WERI-Rb-1 (cell line): ENCODE measurements at regions not wholly inside any gene's neighbourhood (a gene's known extent, or its start where the extent isn't known, plus 50 kb on each side); places are given as distances from the start of the nearest gene placed in this dataset.

ENCODE experiments used
- DNase-seq: peaks from one replicate; pipeline ENCODE4 v3.0.0-alpha.2; 2020
- H3K27ac ChIP-seq: fragments of 250-450 bp; sonication (Bioruptor Pico); 2 replicates; pipeline ENCODE4 v1.5.1; 2020; ENCODE audit warnings: mild to moderate bottlenecking, moderate library complexity
- H3K27me3 ChIP-seq: fragments of 250-450 bp; sonication (Bioruptor Pico); 2 replicates; pipeline ENCODE4 v1.5.1; 2021; ENCODE audit warnings: mild to moderate bottlenecking, low read depth, moderate library complexity; ENCODE audit not compliant: insufficient read depth, severe bottlenecking
- H3K36me3 ChIP-seq: fragments of 250-450 bp; sonication (Bioruptor Pico); 2 replicates; pipeline ENCODE4 v1.5.1; 2020; ENCODE audit warnings: mild to moderate bottlenecking, moderate library complexity
- H3K4me3 ChIP-seq: 2 replicates; pipeline ENCODE4 v1.5.1; 2011; ENCODE audit warnings: low read depth, mild to moderate bottlenecking, control low read depth, low read length
- H3K9me3 ChIP-seq: fragments of 250-450 bp; sonication (Bioruptor Pico); 2 replicates; pipeline ENCODE4 v1.5.1; 2021; ENCODE audit warnings: mild to moderate bottlenecking, moderate library complexity; ENCODE audit not compliant: severe bottlenecking
- CTCF ChIP-seq: IDR thresholded peaks from 2 replicates; pipeline ENCODE4 v1.5.1; 2011; ENCODE audit warnings: low read depth, mild to moderate bottlenecking, control low read depth, inconsistent platforms, low read length

- no peak overlapping the region for H3K4me3 ChIP-seq
- no peak overlapping the region for H3K27ac ChIP-seq
- DNase-seq = no peak
- H3K36me3 ChIP-seq = no peaks in the 10 kb centered on the region
- no peaks in the 10 kb centered on the region for H3K9me3 ChIP-seq
- TF ChIP-seq CTCF = no peak
- no peaks in the 10 kb centered on the region for H3K27me3 ChIP-seq
These were observed 384.4 kb upstream of the PCDH9 start for GRCh38 chr13:67614579-67614978.

- no peak for DNase-seq
- H3K4me3 ChIP-seq = no peak overlapping the region
- H3K9me3 ChIP-seq = no peaks in the 10 kb centered on the region
- H3K27me3 ChIP-seq = no peaks in the 10 kb centered on the region
- TF ChIP-seq CTCF = no peak
- no peak overlapping the region for H3K27ac ChIP-seq
- no peaks in the 10 kb centered on the region for H3K36me3 ChIP-seq
These were observed 383.9 kb upstream of the PCDH9 start for GRCh38 chr13:67614013-67614412.

DNA sequence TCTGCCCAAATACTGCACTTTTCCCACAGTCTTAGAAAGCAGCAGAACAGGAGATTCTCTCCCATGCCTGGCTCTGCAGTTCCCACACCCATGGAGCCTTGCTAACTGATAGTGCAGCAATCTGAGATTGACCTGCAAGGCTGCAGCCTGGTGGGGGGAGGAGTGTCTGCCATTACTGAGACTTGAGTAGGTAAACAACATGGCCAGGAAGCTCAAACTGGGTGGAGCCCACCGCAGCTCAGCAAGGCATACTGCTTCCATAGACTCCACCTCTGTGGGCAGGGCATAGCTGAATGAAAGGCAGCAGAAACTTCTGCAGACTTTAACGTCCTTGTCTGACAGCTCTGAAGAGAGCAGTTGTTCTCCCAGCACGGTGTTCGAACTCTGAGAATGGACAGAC is 358.5 kb upstream of the PCDH9 start:
- no peaks in the 10 kb centered on the region for H3K27me3 ChIP-seq
- no peak overlapping the region for H3K27ac ChIP-seq
- no peaks in the 10 kb centered on the region for H3K9me3 ChIP-seq
- no peak for TF ChIP-seq CTCF
- H3K36me3 ChIP-seq = no peaks in the 10 kb centered on the region
- no peak for DNase-seq
- no peak overlapping the region for H3K4me3 ChIP-seq

DNA sequence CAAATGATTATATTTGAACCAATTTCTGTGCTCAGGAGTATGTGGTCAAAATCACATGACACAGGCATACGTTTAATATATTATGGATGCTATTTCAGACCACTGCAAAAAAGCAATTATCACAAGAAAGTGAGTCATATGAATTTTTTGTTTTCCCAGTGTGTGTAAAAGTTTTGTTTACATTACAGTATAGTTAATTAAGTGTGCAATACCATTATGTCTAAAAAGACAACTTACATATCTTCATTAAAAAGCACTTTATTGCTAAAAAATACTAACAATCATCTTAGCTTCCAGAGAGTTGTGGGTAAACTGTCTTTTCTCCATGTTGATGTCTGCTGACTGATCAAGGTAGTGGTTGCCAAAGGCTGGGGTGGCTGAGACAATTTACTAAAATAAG is 347.2 kb upstream of the PCDH9 start:
- Histone ChIP-seq H3K27me3 (no peaks in the 10 kb centered on the region), H3K36me3 (no peaks in the 10 kb centered on the region), H3K27ac (no peak overlapping the region), H3K9me3 (no peaks in the 10 kb centered on the region), H3K4me3 (no peak overlapping the region)
- TF ChIP-seq CTCF = no peak
- no peak for DNase-seq

- Histone ChIP-seq H3K27me3 (no peaks in the 10 kb centered on the region), H3K9me3 (no peaks in the 10 kb centered on the region), H3K27ac (no peak overlapping the region), H3K4me3 (no peak overlapping the region), H3K36me3 (no peaks in the 10 kb centered on the region)
- no peak for DNase-seq
- TF ChIP-seq CTCF = no peak
These were observed 344.4 kb upstream of the PCDH9 start for GRCh38 chr13:67574320-67575233.

DNA sequence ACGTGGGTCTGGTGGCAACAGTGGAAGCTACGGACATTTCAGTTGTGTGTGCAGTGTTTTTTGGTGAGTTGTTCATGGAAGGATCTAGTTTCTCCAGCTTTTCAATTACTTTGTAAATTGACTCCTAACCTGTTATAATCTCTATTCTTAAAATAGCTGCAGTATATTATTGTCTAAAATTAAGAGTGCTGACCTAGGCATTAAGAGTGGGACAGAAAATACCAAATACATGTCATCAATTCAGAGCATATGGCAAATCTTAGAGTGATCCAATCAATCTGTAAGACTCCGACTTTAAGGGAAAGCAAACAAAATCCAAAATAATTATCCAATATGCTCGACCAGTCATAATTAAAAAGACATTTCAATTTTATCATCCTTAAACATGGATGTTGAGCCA is 338.1 kb upstream of the PCDH9 start:
- TF ChIP-seq CTCF = no peak
- no peak for DNase-seq
- no peaks in the 10 kb centered on the region for H3K36me3 ChIP-seq
- no peak overlapping the region for H3K4me3 ChIP-seq
- no peaks in the 10 kb centered on the region for H3K9me3 ChIP-seq
- H3K27me3 ChIP-seq = no peaks in the 10 kb centered on the region
- H3K27ac ChIP-seq = no peak overlapping the region
